Cardiac septum (tissue), 1 donor: ENCODE measurements at regions not wholly inside any gene's neighbourhood (a gene's known extent, or its start where the extent isn't known, plus 50 kb on each side); places are given as distances from the start of the nearest gene placed in this dataset.
"Not testable (repeated sequence)": the region's sequence is repeated elsewhere in the genome, so short reads cannot be mapped to it uniquely, and the experiment has no call there.

Source experiments
- DNase-seq: peaks from one replicate; pipeline ENCODE4 v3.0.0-alpha.2; 2020; ENCODE audit warnings: low spot score
- intact Hi-C: fragments of 100-400 bp; cut with DNase I; formaldehyde crosslinking; loops from one replicate; pipeline ENCODE4 v1.14.0; 2022
- donor health status: DM: no; HTN: no; CAD: no.

GRCh38 chr6:155887421-155887820 is 431.8 kb upstream of the NOX3 start:
- no peak for DNase-seq
- intact Hi-C loops, result no loop called here

GRCh38 chr6:155883741-155884140 is 428.1 kb upstream of the NOX3 start:
- DNase-seq, result no peak
- intact Hi-C loops, result no loop called here

GRCh38 chr6:155883334-155883731 is 427.7 kb upstream of the NOX3 start:
- intact Hi-C loops, result no loop called here
- DNase-seq, result no peak

- no peak for DNase-seq
- intact Hi-C loops, result no loop called here
Observed at GRCh38 chr6:155882527-155883333, 427.1 kb upstream of the NOX3 start.

GRCh38 chr6:155881826-155882526 is 426.3 kb upstream of the NOX3 start:
- intact Hi-C loops, result no loop called here
- no peak for DNase-seq

- no peak for DNase-seq
- intact Hi-C loops, result no loop called here
Observed at GRCh38 chr6:155880900-155881299, 425.3 kb upstream of the NOX3 start.

GRCh38 chr6:155872961-155873360 is 417.3 kb upstream of the NOX3 start:
- no peak for DNase-seq
- intact Hi-C loops, result no loop called here

- intact Hi-C loops, result no loop called here
Observed at GRCh38 chr6:155867682-155868081, 412.0 kb upstream of the NOX3 start.

GRCh38 chr6:155866676-155867390 is 411.2 kb upstream of the NOX3 start:
- intact Hi-C loops, DNase-seq: not testable (repeated sequence)

More at GRCh38 chr6:155867682-155868081, 412.0 kb upstream of the NOX3 start:
- DNase-seq, result no peak

- no peak for DNase-seq
- intact Hi-C loops, result no loop called here
Observed at GRCh38 chr6:155861821-155862220, 406.2 kb upstream of the NOX3 start.

- DNase-seq, intact Hi-C loops: not testable (repeated sequence)
Observed at GRCh38 chr6:155858906-155859305, 403.3 kb upstream of the NOX3 start.

GRCh38 chr6:155854787-155855186 is 399.1 kb upstream of the NOX3 start:
- intact Hi-C loops, result no loop called here
- DNase-seq, result no peak

- intact Hi-C loops, result no loop called here
- DNase-seq, result no peak
Observed at GRCh38 chr6:155853011-155853410, 397.4 kb upstream of the NOX3 start.

- no peak for DNase-seq
- intact Hi-C loops, result no loop called here
Observed at GRCh38 chr6:155850408-155850841, 394.8 kb upstream of the NOX3 start.

- no peak for DNase-seq
- intact Hi-C loops, result no loop called here
Observed at GRCh38 chr6:155847711-155848110, 392.1 kb upstream of the NOX3 start.

- DNase-seq, result no peak
- intact Hi-C loops, result no loop called here
Observed at GRCh38 chr6:155837474-155837873, 381.8 kb upstream of the NOX3 start.

- no peak for DNase-seq
- intact Hi-C loops, result no loop called here
Observed at GRCh38 chr6:155832596-155832995, 377.0 kb upstream of the NOX3 start.

- intact Hi-C loops, result no loop called here
- DNase-seq, result no peak
Observed at GRCh38 chr6:155830531-155830930, 374.9 kb upstream of the NOX3 start.

GRCh38 chr6:155829646-155830045 is 374.0 kb upstream of the NOX3 start:
- DNase-seq, result no peak
- intact Hi-C loops, result no loop called here

GRCh38 chr6:155828989-155829388 is 373.4 kb upstream of the NOX3 start:
- intact Hi-C loops, result no loop called here

More at GRCh38 chr6:155828989-155829388, 373.4 kb upstream of the NOX3 start:
- no peak for DNase-seq
